Endometrium (tissue), 2 donors: ENCODE measurements at regions not wholly inside any gene's neighbourhood (a gene's known extent, or its start where the extent isn't known, plus 50 kb on each side); places are given as distances from the start of the nearest gene placed in this dataset.

Experiments
- FAIRE-seq: peaks from 2 replicates; lab custom pipeline; 2012; peaks lifted over from hg19 to GRCh38; lab: Jason Lieb, UNC
- donor health status: control.
- donor health status: control.

DNA sequence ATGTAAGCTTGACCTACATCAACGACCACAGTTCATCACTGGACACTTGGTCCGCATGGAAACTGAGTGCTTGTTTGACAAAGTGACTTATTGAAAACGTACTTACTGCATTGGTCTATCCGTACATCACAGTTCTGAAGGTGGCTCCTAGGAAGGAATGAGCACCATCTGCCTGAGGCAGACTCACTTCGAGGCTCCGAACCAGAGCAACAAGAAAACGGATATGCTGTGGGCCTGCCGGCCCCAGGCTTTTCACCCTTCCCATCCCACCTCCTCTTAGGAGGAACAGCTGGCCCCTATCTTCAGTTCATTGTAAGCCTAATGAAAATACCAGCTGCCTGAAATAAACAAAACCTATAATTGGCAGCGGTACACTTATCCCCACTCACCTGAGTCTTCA is 67.2 kb upstream of the TSLP start:
- FAIRE-seq, result no peak

DNA sequence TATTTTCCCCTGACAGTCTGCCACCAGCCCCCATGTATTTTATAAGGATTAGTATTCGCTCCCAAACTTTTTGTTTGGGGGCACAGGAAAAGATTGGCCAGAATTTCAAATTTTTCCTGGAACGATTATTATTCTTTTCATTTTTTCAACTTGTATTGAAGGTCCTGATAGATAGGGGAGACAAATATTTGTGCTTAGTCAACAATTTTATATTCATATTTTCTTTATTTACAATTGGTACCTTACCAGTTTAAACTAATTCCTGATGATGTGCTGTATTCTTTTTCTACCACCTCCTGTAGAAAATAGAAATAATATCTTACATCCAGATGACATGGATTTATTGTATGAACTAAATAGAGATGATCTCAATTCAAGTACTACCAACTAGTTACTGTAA is 60.7 kb upstream of the TSLP start:
- no peak for FAIRE-seq

DNA sequence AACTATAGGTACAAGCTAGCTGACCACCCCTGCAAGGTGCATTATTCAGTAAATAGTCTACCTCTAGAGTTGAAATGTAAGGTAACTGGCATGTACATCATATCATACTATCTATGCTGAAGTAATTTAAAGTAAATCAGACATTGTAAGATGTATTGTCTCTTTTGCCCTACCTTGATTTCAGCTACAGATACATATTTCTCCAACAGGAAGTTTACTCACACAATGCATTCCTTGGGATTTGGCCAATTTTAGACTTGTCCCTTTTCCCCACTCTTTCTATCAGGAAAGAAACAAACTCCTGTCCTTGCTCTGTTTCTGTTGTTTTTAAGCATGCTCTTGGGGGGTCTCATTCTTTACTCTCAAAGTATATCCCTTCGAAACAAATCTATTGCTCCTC is 58.5 kb upstream of the TSLP start:
- no peak for FAIRE-seq

DNA sequence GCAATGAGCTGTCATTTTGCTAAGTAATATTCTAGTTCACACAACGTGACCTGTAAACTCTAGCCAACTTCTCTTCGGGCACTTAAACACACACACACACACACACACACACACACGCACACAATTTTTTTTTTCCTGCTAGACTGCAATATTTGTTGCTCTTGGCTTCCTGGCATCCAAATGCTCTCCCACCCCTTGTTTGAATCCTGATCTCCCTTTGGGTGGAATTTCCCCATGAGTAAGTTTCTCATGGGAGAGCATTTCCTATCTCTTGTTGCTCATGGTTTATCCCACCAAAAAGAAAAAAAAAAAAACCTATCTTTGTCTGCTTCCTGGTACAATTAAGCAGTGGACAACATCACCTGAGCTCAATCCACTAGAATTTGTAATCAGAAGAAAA is 54.7 kb upstream of the TSLP start:
- FAIRE-seq, result no peak

DNA sequence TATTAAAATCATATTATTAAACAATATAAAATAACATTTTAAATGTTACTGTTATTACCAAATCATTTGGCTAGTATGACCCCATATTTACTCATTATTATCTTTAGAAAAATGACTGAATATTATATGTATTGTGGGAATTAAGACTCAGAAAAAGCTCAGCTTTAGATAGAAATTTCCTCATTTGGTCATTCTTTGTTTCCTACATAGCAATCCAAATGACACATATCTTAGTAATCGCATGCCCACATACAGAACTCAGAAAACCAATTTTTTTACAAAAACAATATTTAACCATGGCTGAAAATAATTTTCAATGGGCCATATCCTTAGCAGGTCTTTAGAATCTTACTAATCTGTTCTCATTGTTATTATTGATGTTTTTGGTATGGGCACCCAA is 53.8 kb upstream of the TSLP start:
- no peak for FAIRE-seq
